Endothelial cell of umbilical vein (primary cell): ENCODE measurements at regions not wholly inside any gene's neighbourhood (a gene's known extent, or its start where the extent isn't known, plus 50 kb on each side); places are given as distances from the start of the nearest gene placed in this dataset.
A peak's percentile ranks its signal among the peaks of the same experiment; 100 is the strongest.

Source experiments
- BruUV-seq: library from RNA; stranded (reverse); fragments of 400-500 nt; replicated peaks from 2 replicates; lab custom pipeline; 2021; lab: Mats Ljungman, UMichigan
- CTCF ChIA-PET: fragments of 300-600, 350-600 bp; sonication (Branson Sonifier 250); formaldehyde crosslinking; loops from one replicate; lab custom pipeline; 2021; ENCODE audit warnings: antibody characterized with exemption, inconsistent platforms; lab: Charles Lee
- POLR2A ChIA-PET: fragments of 300-600, 350-600 bp; sonication (Branson Sonifier 250); formaldehyde crosslinking; loops from one replicate; lab custom pipeline; 2021; ENCODE audit warnings: antibody characterized with exemption, inconsistent platforms; lab: Charles Lee
- DNase-seq: peaks from one replicate; pipeline ENCODE4 v3.0.0-alpha.2; 2011; ENCODE audit warnings: low read depth, low spot score
- FAIRE-seq: peaks from 2 replicates; lab custom pipeline; 2011; peaks lifted over from hg19 to GRCh38; lab: Jason Lieb, UNC
- H2AFZ ChIP-seq: 2 replicates; pipeline ENCODE4 v1.6.0; 2012; ENCODE audit warnings: low read depth, low read length, control low read depth, inconsistent platforms
- H3K27ac ChIP-seq: 2 replicates; pipeline ENCODE4 v1.5.1; 2011; ENCODE audit warnings: low read depth, mild to moderate bottlenecking, control low read depth, low read length, moderate library complexity; ENCODE audit not compliant: insufficient read depth
- H3K27me3 ChIP-seq, 2 experiments: 2 replicates each; pipeline versions ENCODE4 v1.6.0 to v1.6.1; 2011; ENCODE audit warnings: low read length in 2 of 2, mixed read lengths in 1 of 2; ENCODE audit not compliant: control insufficient read depth in 2 of 2, insufficient read depth in 2 of 2
- H3K36me3 ChIP-seq, 2 experiments: 2 replicates in 1 of 2; 3 replicates in 1 of 2; pipeline ENCODE4 v1.5.1; 2011; ENCODE audit warnings: low read length in 2 of 2, mild to moderate bottlenecking in 1 of 2, moderate library complexity in 1 of 2; ENCODE audit not compliant: control insufficient read depth in 2 of 2, insufficient read depth in 2 of 2; ENCODE audit errors: extremely low read depth in 1 of 2
- H3K4me1 ChIP-seq: 3 replicates; pipeline ENCODE4 v1.5.1; 2011; ENCODE audit warnings: mild to moderate bottlenecking, low read length; ENCODE audit not compliant: control insufficient read depth, insufficient read depth; ENCODE audit errors: extremely low read depth
- H3K4me2 ChIP-seq: 2 replicates; pipeline ENCODE4 v1.6.1; 2011; ENCODE audit warnings: low read length, control low read depth, mixed read lengths; ENCODE audit not compliant: insufficient read depth
- H3K4me3 ChIP-seq, 3 experiments: fragments of 200-600 bp in 1 of 3; sonication (generic), shearing (Covaris generic) in 1 of 3; replicated peaks in 1 of 3; 2 replicates each; pipeline ENCODE4 v1.5.1; 2011 to 2016; ENCODE audit warnings: control low read depth in 3 of 3, low read length in 3 of 3, mild to moderate bottlenecking in 2 of 3, inconsistent platforms in 1 of 3, low read depth in 1 of 3, moderate library complexity in 1 of 3; ENCODE audit not compliant: insufficient read depth in 1 of 3
- H3K79me2 ChIP-seq: 2 replicates; pipeline ENCODE4 v1.6.0; 2012; ENCODE audit warnings: low read length, inconsistent platforms; ENCODE audit not compliant: control insufficient read depth, insufficient read depth
- H3K9ac ChIP-seq: replicated peaks from 2 replicates; pipeline ENCODE3; 2011; ENCODE audit warnings: low read length, control low read depth; ENCODE audit not compliant: insufficient read depth; ENCODE audit errors: extremely low read depth
- H3K9me1 ChIP-seq: replicated peaks from 3 replicates; pipeline ENCODE4 v1.6.0; 2011; ENCODE audit warnings: mild to moderate bottlenecking, low read length; ENCODE audit not compliant: control insufficient read depth, insufficient read depth; ENCODE audit errors: extremely low read depth
- H3K9me3 ChIP-seq: replicated peaks from 2 replicates; pipeline ENCODE4 v1.5.1; 2012; ENCODE audit warnings: low read length, inconsistent platforms; ENCODE audit not compliant: control insufficient read depth, insufficient read depth
- H4K20me1 ChIP-seq: replicated peaks from 2 replicates; pipeline ENCODE3; 2011; ENCODE audit warnings: mild to moderate bottlenecking, low read length; ENCODE audit not compliant: control insufficient read depth, insufficient read depth; ENCODE audit errors: extremely low read depth
- CTCF ChIP-seq, 2 donors: IDR thresholded peaks; 1 replicate in 1 of 2; 2 replicates in 1 of 2; pipeline ENCODE4 v1.5.1; 2011; ENCODE audit warnings: low read length in 2 of 2, mild to moderate bottlenecking in 2 of 2, moderate library complexity in 2 of 2, control low read depth in 1 of 2, inconsistent platforms in 1 of 2, low read depth in 1 of 2; ENCODE audit not compliant: insufficient read depth in 1 of 2; ENCODE audit errors: extremely low read depth in 1 of 2
- EZH2 ChIP-seq: IDR thresholded peaks from 2 replicates; pipeline ENCODE4 v1.6.1; 2012; ENCODE audit warnings: borderline replicate concordance, low read depth, mild to moderate bottlenecking, moderate library complexity, low read length, inconsistent platforms; ENCODE audit not compliant: severe bottlenecking
- FOS ChIP-seq: IDR thresholded peaks from 2 replicates; pipeline ENCODE4 v1.6.1; 2011; ENCODE audit warnings: mild to moderate bottlenecking, low read length, moderate library complexity, borderline replicate concordance; ENCODE audit not compliant: insufficient read depth
- GATA2 ChIP-seq: IDR thresholded peaks from 2 replicates; pipeline ENCODE4 v1.7.0; 2011; ENCODE audit warnings: low read depth, mild to moderate bottlenecking, moderate library complexity, mixed read lengths, low read length; ENCODE audit not compliant: insufficient read length, insufficient read depth
- JUN ChIP-seq: IDR thresholded peaks from 2 replicates; pipeline ENCODE4 v1.6.1; 2011; ENCODE audit warnings: borderline replicate concordance, low read depth; ENCODE audit not compliant: insufficient read length, insufficient read depth
- MYC ChIP-seq: IDR thresholded peaks from one replicate; pipeline ENCODE4 v1.6.1; 2011; ENCODE audit warnings: mild to moderate bottlenecking, low read depth, low read length
- POLR2A ChIP-seq: IDR thresholded peaks from 2 replicates; pipeline ENCODE4 v1.6.1; 2012; ENCODE audit warnings: low read depth, mild to moderate bottlenecking, control low read depth, low read length
- POLR2AphosphoS5 ChIP-seq: IDR thresholded peaks from 2 replicates; pipeline ENCODE4 v1.6.1; 2012; ENCODE audit warnings: low read depth, mild to moderate bottlenecking, control low read depth, low read length, moderate library complexity; ENCODE audit not compliant: insufficient read depth
- dilution Hi-C: fragments of 300-500 bp; cut with MboI; formaldehyde crosslinking; loops from one replicate; pipeline ENCODE4 v1.15.0; 2019; ENCODE audit warnings: low sequenced_read_pairs; ENCODE audit not compliant: extremely low pct_ligation_motif_present
- intact Hi-C: fragments of 100-400 bp; cut with micrococcal nuclease; formaldehyde crosslinking; loops from one replicate; pipeline ENCODE4 v1.10.0; 2022

GRCh38 chrX:13151828-13152517 lies 107.6 kb upstream of the FAM9C start:
- no peaks in the 10 kb centered on the region for H3K27me3 ChIP-seq
- FAIRE-seq: peak; percentile 8
- H3K36me3 ChIP-seq: no peaks in the 10 kb centered on the region
- H3K9me3 ChIP-seq: no peaks in the 10 kb centered on the region
- no TSS peak for BruUV-seq
- no peak overlapping the region for H2AFZ ChIP-seq
- POLR2A ChIA-PET: no interaction called here
- CTCF ChIA-PET: no interaction called here
- H3K79me2 ChIP-seq: no peaks in the 10 kb centered on the region
- no peak overlapping the region for H3K27ac ChIP-seq
- dilution Hi-C loops: no loop called here
- TF ChIP-seq MYC (no peak), JUN (no peak), EZH2 (no peak), FOS (no peak), POLR2AphosphoS5 (no peak), POLR2A (no peak), GATA2 (no peak), CTCF (IDR thresholded peaks at IDR 0.05; ENCODE audit: extremely low read depth in 1 of 2, insufficient read depth in 1 of 2, low read depth in 1 of 2, low read length in 2 of 2) (no peak)
- H3K4me1 ChIP-seq: peaks cover 4% of the 10 kb centered on the region
- no peak overlapping the region for H3K9ac ChIP-seq
- no peaks in the 10 kb centered on the region for H4K20me1 ChIP-seq
- peak; percentile 33 for DNase-seq
- intact Hi-C loops: no loop called here
- no peak overlapping the region for H3K4me3 ChIP-seq
- no peaks in the 10 kb centered on the region for H3K9me1 ChIP-seq
- no peak overlapping the region for H3K4me2 ChIP-seq
